Neural crest cell (in vitro differentiated cells): ENCODE measurements at regions not wholly inside any gene's neighbourhood (a gene's known extent, or its start where the extent isn't known, plus 50 kb on each side); places are given as distances from the start of the nearest gene placed in this dataset.
"Not testable (repeated sequence)": the region's sequence is repeated elsewhere in the genome, so short reads cannot be mapped to it uniquely, and the experiment has no call there.

Experiments used
- DNase-seq: peaks from one replicate; pipeline ENCODE4 v3.0.0; 2021; ENCODE audit warnings: low read depth, mixed read lengths, low spot score
- H3K27ac Mint-ChIP-seq: one replicate; pipeline ENCODE4 v1.8.0; 2021; ENCODE audit warnings: mild to moderate bottlenecking, mixed read lengths; ENCODE audit not compliant: unreplicated experiment
- H3K27me3 Mint-ChIP-seq: 2 replicates; pipeline ENCODE4 v1.8.0; 2021; ENCODE audit warnings: low read depth, mild to moderate bottlenecking, mixed read lengths
- H3K36me3 Mint-ChIP-seq: 2 replicates; pipeline ENCODE4 v1.8.0; 2021; ENCODE audit warnings: low read depth, mild to moderate bottlenecking, mixed read lengths
- H3K4me1 Mint-ChIP-seq: 2 replicates; pipeline ENCODE4 v1.8.0; 2021; ENCODE audit warnings: mixed read lengths
- H3K4me3 Mint-ChIP-seq: one replicate; pipeline ENCODE4 v1.8.0; 2021; ENCODE audit warnings: mild to moderate bottlenecking, mixed read lengths
- H3K9me3 Mint-ChIP-seq: 2 replicates; pipeline ENCODE4 v1.8.0; 2021; ENCODE audit warnings: mixed read lengths
- TF ChIP-seq, protein P1 (sequence below): fragments of 200-600 bp; sonication (generic); conservative IDR thresholded peaks from 2 replicates; pipeline ENCODE4 v1.5.0; 2021; ENCODE audit warnings: antibody characterized with exemption, mild to moderate bottlenecking

DNA sequence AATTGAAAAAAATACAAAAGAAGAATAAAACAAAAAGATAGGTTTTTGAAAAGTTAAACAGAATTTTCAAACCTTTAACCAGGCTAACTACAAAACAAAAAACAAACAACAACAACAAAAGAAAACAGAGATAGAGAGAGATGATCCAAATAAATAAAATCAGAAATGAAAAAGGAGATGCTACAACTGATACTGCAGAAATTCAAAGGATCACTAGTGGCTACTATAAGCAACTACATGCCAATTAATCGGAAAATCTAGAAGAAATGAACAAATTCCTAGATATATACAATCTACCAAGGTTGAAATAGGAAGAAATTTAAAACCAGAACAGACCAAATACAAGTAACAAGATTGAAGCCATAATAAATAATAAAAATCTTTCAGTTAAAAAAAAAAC is 326.8 kb upstream of the VSTM2A start:
- no peak for DNase-seq
- Mint-ChIP-seq H3K27ac (no peak overlapping the region), H3K36me3 (peaks cover 8% of the 10 kb centered on the region), H3K4me3 (no peak overlapping the region), H3K9me3 (peaks cover 14% of the 10 kb centered on the region), H3K4me1 (no peaks in the 10 kb centered on the region), H3K27me3 (no peaks in the 10 kb centered on the region)
- TF ChIP-seq, protein P1, sequence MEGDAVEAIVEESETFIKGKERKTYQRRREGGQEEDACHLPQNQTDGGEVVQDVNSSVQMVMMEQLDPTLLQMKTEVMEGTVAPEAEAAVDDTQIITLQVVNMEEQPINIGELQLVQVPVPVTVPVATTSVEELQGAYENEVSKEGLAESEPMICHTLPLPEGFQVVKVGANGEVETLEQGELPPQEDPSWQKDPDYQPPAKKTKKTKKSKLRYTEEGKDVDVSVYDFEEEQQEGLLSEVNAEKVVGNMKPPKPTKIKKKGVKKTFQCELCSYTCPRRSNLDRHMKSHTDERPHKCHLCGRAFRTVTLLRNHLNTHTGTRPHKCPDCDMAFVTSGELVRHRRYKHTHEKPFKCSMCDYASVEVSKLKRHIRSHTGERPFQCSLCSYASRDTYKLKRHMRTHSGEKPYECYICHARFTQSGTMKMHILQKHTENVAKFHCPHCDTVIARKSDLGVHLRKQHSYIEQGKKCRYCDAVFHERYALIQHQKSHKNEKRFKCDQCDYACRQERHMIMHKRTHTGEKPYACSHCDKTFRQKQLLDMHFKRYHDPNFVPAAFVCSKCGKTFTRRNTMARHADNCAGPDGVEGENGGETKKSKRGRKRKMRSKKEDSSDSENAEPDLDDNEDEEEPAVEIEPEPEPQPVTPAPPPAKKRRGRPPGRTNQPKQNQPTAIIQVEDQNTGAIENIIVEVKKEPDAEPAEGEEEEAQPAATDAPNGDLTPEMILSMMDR = peak; percentile 37

DNA sequence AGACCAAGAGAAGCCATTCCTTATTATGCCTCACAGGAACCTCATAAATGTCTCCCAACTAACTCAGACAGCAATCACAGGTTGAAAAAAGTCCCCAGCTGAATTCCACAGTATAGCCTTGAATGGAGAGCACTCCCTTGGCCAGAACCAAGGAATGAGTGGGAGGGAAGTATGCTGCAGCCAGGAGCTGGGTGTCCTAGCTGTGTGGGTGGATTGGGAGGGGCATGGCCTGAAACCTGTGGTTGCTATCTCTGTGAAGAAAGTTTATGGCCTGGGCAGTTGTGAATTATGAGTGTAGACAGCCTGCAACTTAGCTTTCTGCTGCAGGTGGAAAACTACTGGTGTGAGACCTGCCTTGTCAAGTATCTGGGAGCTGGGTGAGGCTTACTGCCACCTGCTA is 316.1 kb upstream of the VSTM2A start:
- not testable (repeated sequence) for H3K27me3 Mint-ChIP-seq, H3K9me3 Mint-ChIP-seq, H3K36me3 Mint-ChIP-seq, H3K4me3 Mint-ChIP-seq, DNase-seq, H3K27ac Mint-ChIP-seq, H3K4me1 Mint-ChIP-seq

DNA sequence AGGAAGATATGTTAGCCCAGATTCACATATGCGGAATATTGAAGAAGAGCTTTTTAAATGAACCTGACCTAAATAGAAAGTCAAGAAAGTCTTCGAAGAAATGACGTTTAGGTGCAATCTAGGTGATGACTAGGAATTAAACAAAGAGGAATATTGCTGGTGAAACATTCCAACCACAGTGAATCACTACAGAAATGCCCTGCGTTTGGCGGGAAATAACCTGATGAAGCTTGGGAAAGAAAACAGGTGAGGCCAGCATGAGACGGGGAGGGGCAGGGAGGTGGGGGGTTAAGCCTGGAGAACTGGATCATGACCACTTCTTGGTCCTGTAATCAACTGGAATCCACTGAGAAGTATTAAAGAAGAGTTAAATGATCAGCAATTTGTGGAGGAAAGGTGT is 299.4 kb upstream of the VSTM2A start:
- DNase-seq = no peak
- Mint-ChIP-seq H3K4me1 (no peaks in the 10 kb centered on the region), H3K4me3 (no peak overlapping the region), H3K9me3 (no peaks in the 10 kb centered on the region), H3K27me3 (no peaks in the 10 kb centered on the region), H3K27ac (no peak overlapping the region), H3K36me3 (no peaks in the 10 kb centered on the region)
- TF ChIP-seq, protein P1 = no peak

DNA sequence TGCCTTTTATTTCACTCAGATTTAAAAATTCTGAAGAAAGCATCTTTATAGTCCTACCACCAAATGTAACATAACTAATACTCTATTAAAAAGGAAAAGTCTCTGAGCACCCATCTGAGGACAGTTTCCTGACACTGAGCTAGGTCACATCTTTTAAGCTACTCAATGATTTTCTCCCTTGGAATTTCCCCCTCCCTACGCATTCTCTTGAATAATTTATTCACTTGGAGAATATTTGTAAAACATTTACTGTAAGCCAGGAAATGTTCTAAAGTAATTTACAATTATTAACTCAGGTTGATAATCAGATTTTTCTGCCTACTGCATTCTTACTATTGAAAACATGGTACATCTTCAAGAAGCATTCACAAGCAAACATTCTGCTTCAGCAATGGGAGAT is 297.2 kb upstream of the VSTM2A start:
- no peaks in the 10 kb centered on the region for H3K36me3 Mint-ChIP-seq
- H3K9me3 Mint-ChIP-seq = no peaks in the 10 kb centered on the region
- H3K4me1 Mint-ChIP-seq = no peaks in the 10 kb centered on the region
- H3K27me3 Mint-ChIP-seq = no peaks in the 10 kb centered on the region
- TF ChIP-seq, protein P1 = no peak
- H3K4me3 Mint-ChIP-seq = no peak overlapping the region
- no peak overlapping the region for H3K27ac Mint-ChIP-seq
- DNase-seq = no peak

DNA sequence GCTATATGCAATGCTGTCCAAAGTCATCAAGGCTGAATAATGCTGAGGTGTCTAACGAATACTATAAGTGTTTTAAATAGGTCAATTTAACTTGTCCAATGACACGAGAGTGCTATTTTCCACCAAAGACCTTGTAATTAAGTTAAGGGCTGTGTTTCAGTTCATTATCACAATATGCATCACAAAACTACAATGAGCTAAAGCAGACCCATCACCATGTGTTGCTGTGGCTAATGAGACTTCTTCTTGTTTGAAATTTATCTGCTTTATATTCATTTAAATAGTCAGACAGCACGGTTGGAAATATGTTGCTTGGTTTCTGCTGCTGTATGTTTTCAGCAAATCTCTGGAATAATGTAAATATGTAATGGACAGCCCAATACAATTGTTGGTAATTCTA is 292.5 kb upstream of the VSTM2A start:
- TF ChIP-seq, protein P1 = no peak
- no peak for DNase-seq
- H3K4me3 Mint-ChIP-seq = no peak overlapping the region
- no peaks in the 10 kb centered on the region for H3K36me3 Mint-ChIP-seq
- no peaks in the 10 kb centered on the region for H3K9me3 Mint-ChIP-seq
- H3K27ac Mint-ChIP-seq = no peak overlapping the region
- no peaks in the 10 kb centered on the region for H3K27me3 Mint-ChIP-seq
- H3K4me1 Mint-ChIP-seq = no peaks in the 10 kb centered on the region

DNA sequence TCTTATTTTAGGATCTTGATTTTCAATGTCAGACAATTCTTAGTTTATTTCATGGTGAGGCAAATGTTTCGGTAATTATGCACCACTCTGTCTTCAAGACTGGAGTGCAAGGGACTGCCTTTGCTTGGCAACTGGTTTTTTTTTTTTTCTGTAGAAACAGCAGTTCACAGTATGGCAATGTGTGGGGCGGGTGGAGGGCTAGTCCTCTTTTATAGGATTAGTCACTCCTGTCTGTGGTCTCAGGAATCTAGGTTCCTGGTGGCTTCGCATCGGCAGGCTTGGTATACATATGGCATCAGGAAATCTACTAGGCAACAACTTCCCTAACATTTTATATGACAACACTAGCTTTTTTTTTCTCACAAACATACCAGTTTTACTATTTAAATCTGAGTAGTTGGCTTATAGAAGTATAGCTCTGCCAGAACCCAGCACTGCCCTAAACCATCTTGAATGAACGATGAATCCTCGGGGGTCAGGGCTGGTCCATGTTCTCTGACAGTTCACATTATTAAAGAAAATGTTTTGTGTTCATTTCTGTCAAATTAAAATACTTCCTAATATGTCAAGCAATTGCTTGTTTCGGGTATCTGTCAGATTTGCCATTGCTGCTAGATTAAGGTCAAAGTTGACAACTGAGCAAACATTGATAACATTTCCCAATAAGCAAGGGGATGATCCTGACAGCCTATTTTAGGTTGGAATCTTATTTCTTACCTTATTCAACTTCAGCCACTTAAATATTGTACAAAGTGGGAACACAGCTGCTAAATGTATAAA is 289.7 kb upstream of the VSTM2A start:
- no peak overlapping the region for H3K27ac Mint-ChIP-seq
- no peaks in the 10 kb centered on the region for H3K9me3 Mint-ChIP-seq
- H3K36me3 Mint-ChIP-seq = no peaks in the 10 kb centered on the region
- H3K4me1 Mint-ChIP-seq = no peaks in the 10 kb centered on the region
- H3K4me3 Mint-ChIP-seq = no peak overlapping the region
- TF ChIP-seq, protein P1 = no peak
- no peak for DNase-seq
- H3K27me3 Mint-ChIP-seq = no peaks in the 10 kb centered on the region
